HUES64 (cell line): ENCODE measurements at regions not wholly inside any gene's neighbourhood (a gene's known extent, or its start where the extent isn't known, plus 50 kb on each side); places are given as distances from the start of the nearest gene placed in this dataset.

ENCODE experiments used
- H3K27ac ChIP-seq: 2 replicates; pipeline ENCODE4 v1.7.0; 2013; ENCODE audit warnings: low read depth, low read length, inconsistent platforms
- H3K27me3 ChIP-seq: 2 replicates; pipeline ENCODE4 v1.6.1; 2013; ENCODE audit warnings: mild to moderate bottlenecking, low read length; ENCODE audit not compliant: insufficient read depth
- H3K36me3 ChIP-seq: 2 replicates; pipeline ENCODE4 v1.6.1; 2013; ENCODE audit warnings: mild to moderate bottlenecking, low read length; ENCODE audit not compliant: insufficient read depth
- H3K4me1 ChIP-seq: 2 replicates; pipeline ENCODE4 v1.6.1; 2013; ENCODE audit warnings: mild to moderate bottlenecking, low read length, moderate library complexity; ENCODE audit not compliant: insufficient read depth
- H3K4me3 ChIP-seq: 2 replicates; pipeline ENCODE4 v1.5.1; 2013; ENCODE audit warnings: mild to moderate bottlenecking, low read length, moderate library complexity
- H3K9ac ChIP-seq: 2 replicates; pipeline ENCODE4 v1.6.1; 2013; ENCODE audit warnings: mild to moderate bottlenecking, low read depth, low read length
- H3K9me3 ChIP-seq: 2 replicates; pipeline ENCODE4 v1.6.1; 2013; ENCODE audit warnings: low read depth, low read length; ENCODE audit not compliant: insufficient read depth
- WGBS: fragments of 150-250, 120-280 bp; methylation state at CpG from one replicate; pipeline ENCODE4 v1.1.7; 2013; ENCODE audit warnings: missing lambda C conversion rate; 5-methylcytosine and 5-hydroxymethylcytosine counted together

- no peaks in the 10 kb centered on the region for H3K9me3 ChIP-seq
- H3K36me3 ChIP-seq: no peaks in the 10 kb centered on the region
- H3K27me3 ChIP-seq: no peaks in the 10 kb centered on the region
- H3K9ac ChIP-seq: no peak overlapping the region
- H3K27ac ChIP-seq: no peak overlapping the region
- H3K4me3 ChIP-seq: no peak overlapping the region
- H3K4me1 ChIP-seq: no peaks in the 10 kb centered on the region
- WGBS: 0% methylated on average over 1 of the region's 1 CpG
Measured at GRCh38 chr22:27400811-27401210, 400.7 kb downstream of the MN1 start.

- Histone ChIP-seq H3K4me1 (no peaks in the 10 kb centered on the region), H3K4me3 (no peak overlapping the region), H3K27ac (no peak overlapping the region), H3K9me3 (no peaks in the 10 kb centered on the region), H3K36me3 (no peaks in the 10 kb centered on the region), H3K9ac (no peak overlapping the region), H3K27me3 (no peaks in the 10 kb centered on the region)
- 88% methylated on average over 3 of the region's 3 CpGs for WGBS
Measured at GRCh38 chr22:27401321-27401720, 400.2 kb downstream of the MN1 start.

GRCh38 chr22:27404441-27404840 is 397.1 kb downstream of the MN1 start:
- 88% methylated on average over 5 of the region's 5 CpGs for WGBS
- Histone ChIP-seq H3K9me3 (no peaks in the 10 kb centered on the region), H3K27me3 (no peaks in the 10 kb centered on the region), H3K4me1 (no peaks in the 10 kb centered on the region), H3K27ac (no peak overlapping the region), H3K9ac (no peak overlapping the region), H3K36me3 (no peaks in the 10 kb centered on the region), H3K4me3 (no peak overlapping the region)

GRCh38 chr22:27405672-27406388 is 395.7 kb downstream of the MN1 start:
- Histone ChIP-seq H3K9me3 (no peaks in the 10 kb centered on the region), H3K9ac (no peak overlapping the region), H3K27ac (no peak overlapping the region), H3K4me3 (no peak overlapping the region), H3K27me3 (no peaks in the 10 kb centered on the region), H3K36me3 (no peaks in the 10 kb centered on the region), H3K4me1 (no peaks in the 10 kb centered on the region)
- 63% methylated on average over 10 of the region's 10 CpGs for WGBS

GRCh38 chr22:27406389-27406861 is 395.1 kb downstream of the MN1 start:
- H3K4me3 ChIP-seq: no peak overlapping the region
- no peak overlapping the region for H3K9ac ChIP-seq
- H3K36me3 ChIP-seq: no peaks in the 10 kb centered on the region
- no peaks in the 10 kb centered on the region for H3K4me1 ChIP-seq
- H3K27me3 ChIP-seq: no peaks in the 10 kb centered on the region
- no peak overlapping the region for H3K27ac ChIP-seq
- 95% methylated on average over 2 of the region's 2 CpGs for WGBS
- no peaks in the 10 kb centered on the region for H3K9me3 ChIP-seq

GRCh38 chr22:27407369-27407985 is 394.1 kb downstream of the MN1 start:
- no peak overlapping the region for H3K4me3 ChIP-seq
- H3K4me1 ChIP-seq: no peaks in the 10 kb centered on the region
- no peaks in the 10 kb centered on the region for H3K36me3 ChIP-seq
- WGBS: 45% methylated on average over 14 of the region's 14 CpGs
- no peak overlapping the region for H3K27ac ChIP-seq
- no peak overlapping the region for H3K9ac ChIP-seq
- H3K9me3 ChIP-seq: no peaks in the 10 kb centered on the region
- no peaks in the 10 kb centered on the region for H3K27me3 ChIP-seq

- no peaks in the 10 kb centered on the region for H3K9me3 ChIP-seq
- H3K4me1 ChIP-seq: no peaks in the 10 kb centered on the region
- 81% methylated on average over 2 of the region's 2 CpGs for WGBS
- H3K4me3 ChIP-seq: no peak overlapping the region
- H3K27ac ChIP-seq: no peak overlapping the region
- H3K27me3 ChIP-seq: no peaks in the 10 kb centered on the region
- H3K36me3 ChIP-seq: no peaks in the 10 kb centered on the region
- H3K9ac ChIP-seq: no peak overlapping the region
Measured at GRCh38 chr22:27408068-27408467, 393.5 kb downstream of the MN1 start.

GRCh38 chr22:27409299-27409698 is 392.3 kb downstream of the MN1 start:
- WGBS: 81% methylated on average over 11 of the region's 11 CpGs
- no peak overlapping the region for H3K27ac ChIP-seq
- no peaks in the 10 kb centered on the region for H3K27me3 ChIP-seq
- no peak overlapping the region for H3K9ac ChIP-seq
- H3K4me3 ChIP-seq: no peak overlapping the region
- H3K9me3 ChIP-seq: no peaks in the 10 kb centered on the region
- no peaks in the 10 kb centered on the region for H3K36me3 ChIP-seq
- no peaks in the 10 kb centered on the region for H3K4me1 ChIP-seq

- Histone ChIP-seq H3K9ac (no peak overlapping the region), H3K4me1 (peaks cover 18% of the 10 kb centered on the region), H3K27ac (no peak overlapping the region), H3K27me3 (no peaks in the 10 kb centered on the region), H3K36me3 (no peaks in the 10 kb centered on the region), H3K9me3 (no peaks in the 10 kb centered on the region), H3K4me3 (no peak overlapping the region)
- WGBS: 91% methylated on average over 7 of the region's 7 CpGs
Measured at GRCh38 chr22:27412866-27413445, 388.6 kb downstream of the MN1 start.

GRCh38 chr22:27413702-27414101 is 387.9 kb downstream of the MN1 start:
- Histone ChIP-seq H3K9ac (no peak overlapping the region), H3K4me3 (no peak overlapping the region), H3K9me3 (no peaks in the 10 kb centered on the region), H3K36me3 (no peaks in the 10 kb centered on the region), H3K4me1 (peaks cover 18% of the 10 kb centered on the region), H3K27ac (no peak overlapping the region), H3K27me3 (no peaks in the 10 kb centered on the region)
- WGBS: 90% methylated on average over 3 of the region's 3 CpGs

GRCh38 chr22:27416511-27417420 is 384.8 kb downstream of the MN1 start:
- Histone ChIP-seq H3K4me1 (peaks cover 18% of the 10 kb centered on the region), H3K27ac (peak overlapping the region; percentile 73), H3K9ac (no peak overlapping the region), H3K4me3 (no peak overlapping the region), H3K9me3 (no peaks in the 10 kb centered on the region), H3K36me3 (no peaks in the 10 kb centered on the region), H3K27me3 (no peaks in the 10 kb centered on the region)
- WGBS: 14% methylated on average over 12 of the region's 12 CpGs
